ENCODE measurements at regions not wholly inside any gene's neighbourhood (a gene's known extent, or its start where the extent isn't known, plus 50 kb on each side); places are given as distances from the start of the nearest gene placed in this dataset.

DNA sequence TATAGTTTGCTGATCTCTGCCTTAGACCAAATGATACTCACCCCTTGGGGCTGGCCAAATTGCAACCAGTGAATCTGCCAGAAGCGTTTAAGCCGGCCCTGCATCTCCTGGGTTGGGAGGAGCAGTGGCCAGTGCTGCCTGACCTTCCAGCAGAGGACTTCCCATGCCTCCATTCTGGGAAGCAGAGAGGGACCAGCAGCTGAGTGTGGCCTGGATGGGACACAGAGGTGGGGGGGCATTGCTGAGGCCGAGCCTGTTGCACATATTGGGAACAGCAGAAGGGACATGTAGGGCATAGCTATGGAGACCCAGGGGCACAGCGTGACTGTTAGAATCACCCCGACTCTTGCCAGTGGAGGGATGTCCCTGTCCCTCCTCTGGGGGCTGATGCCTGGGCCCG lies 93.3 kb downstream of the CPZ start:
- no peaks in the 10 kb centered on the region for H3K4me1 ChIP-seq (ENCODE audit: insufficient read depth)
- H2AFZ ChIP-seq = no peak overlapping the region
- no peak overlapping the region for H3K4me2 ChIP-seq
- no peaks in the 10 kb centered on the region for H3K9me3 ChIP-seq (ENCODE audit: low read depth)
- TF ChIP-seq, protein P1, sequence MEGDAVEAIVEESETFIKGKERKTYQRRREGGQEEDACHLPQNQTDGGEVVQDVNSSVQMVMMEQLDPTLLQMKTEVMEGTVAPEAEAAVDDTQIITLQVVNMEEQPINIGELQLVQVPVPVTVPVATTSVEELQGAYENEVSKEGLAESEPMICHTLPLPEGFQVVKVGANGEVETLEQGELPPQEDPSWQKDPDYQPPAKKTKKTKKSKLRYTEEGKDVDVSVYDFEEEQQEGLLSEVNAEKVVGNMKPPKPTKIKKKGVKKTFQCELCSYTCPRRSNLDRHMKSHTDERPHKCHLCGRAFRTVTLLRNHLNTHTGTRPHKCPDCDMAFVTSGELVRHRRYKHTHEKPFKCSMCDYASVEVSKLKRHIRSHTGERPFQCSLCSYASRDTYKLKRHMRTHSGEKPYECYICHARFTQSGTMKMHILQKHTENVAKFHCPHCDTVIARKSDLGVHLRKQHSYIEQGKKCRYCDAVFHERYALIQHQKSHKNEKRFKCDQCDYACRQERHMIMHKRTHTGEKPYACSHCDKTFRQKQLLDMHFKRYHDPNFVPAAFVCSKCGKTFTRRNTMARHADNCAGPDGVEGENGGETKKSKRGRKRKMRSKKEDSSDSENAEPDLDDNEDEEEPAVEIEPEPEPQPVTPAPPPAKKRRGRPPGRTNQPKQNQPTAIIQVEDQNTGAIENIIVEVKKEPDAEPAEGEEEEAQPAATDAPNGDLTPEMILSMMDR (IDR thresholded peaks at IDR 0.05; ENCODE audit: poor library complexity) = no peak
- TF ChIP-seq EZH2phosphoT487 (IDR thresholded peaks at IDR 0.05; ENCODE audit: low read depth, severe bottlenecking, unreplicated experiment) (no peak), EZH2 (IDR thresholded peaks at IDR 0.05; ENCODE audit: borderline replicate concordance) (no peak)
- no peaks in the 10 kb centered on the region for H4K20me1 ChIP-seq (ENCODE audit: insufficient read depth, poor library complexity, severe bottlenecking)
- H3K36me3 ChIP-seq (replicated peaks; ENCODE audit: insufficient read depth, low read depth) = no peaks in the 10 kb centered on the region
- WGBS (ENCODE audit: low lambda C conversion rate, missing lambda C conversion rate) = 86% methylated on average over 6 of the region's 6 CpGs
- DNase-seq (ENCODE audit: low spot score) = no peak
- no peaks in the 10 kb centered on the region for H3K79me2 ChIP-seq
- H3K9me2 ChIP-seq (replicated peaks; ENCODE audit: insufficient read depth) = no peaks in the 10 kb centered on the region
- H3K27ac ChIP-seq = no peak overlapping the region
- H3K27me3 ChIP-seq = peaks cover 39% of the 10 kb centered on the region
- H3K4me3 ChIP-seq = no peak overlapping the region

DNA sequence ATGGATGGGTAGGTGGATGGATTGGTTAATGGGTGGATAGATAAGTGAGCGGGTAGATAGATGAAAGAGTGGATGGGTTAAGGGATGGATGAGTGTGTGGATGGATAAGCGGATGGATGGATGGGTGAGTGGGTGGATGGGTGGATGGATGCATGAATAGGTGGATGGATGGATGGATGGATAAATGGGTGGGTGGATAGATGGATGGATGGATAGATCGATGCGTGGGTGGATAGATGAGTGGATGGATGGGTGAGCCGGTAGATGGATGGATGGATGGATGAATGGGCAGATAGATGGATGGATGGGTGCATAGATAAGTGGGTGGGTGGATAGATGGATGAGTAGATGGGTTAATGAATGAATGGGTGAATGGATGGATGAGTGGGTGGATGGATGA lies 90.9 kb downstream of the CPZ start:
- Histone ChIP-seq H3K9me3 (ENCODE audit: low read depth) (no peaks in the 10 kb centered on the region), H3K9me2 (replicated peaks; ENCODE audit: insufficient read depth) (no peaks in the 10 kb centered on the region), H3K27ac (no peak overlapping the region), H2AFZ (no peak overlapping the region), H3K4me3 (no peak overlapping the region), H3K27me3 (peaks cover 21% of the 10 kb centered on the region), H3K79me2 (no peaks in the 10 kb centered on the region), H3K4me1 (ENCODE audit: insufficient read depth) (no peaks in the 10 kb centered on the region), H3K36me3 (replicated peaks; ENCODE audit: insufficient read depth, low read depth) (no peaks in the 10 kb centered on the region), H4K20me1 (ENCODE audit: insufficient read depth, poor library complexity, severe bottlenecking) (no peaks in the 10 kb centered on the region), H3K4me2 (no peak overlapping the region)
- 93% methylated on average over 5 of the region's 5 CpGs for WGBS (ENCODE audit: low lambda C conversion rate, missing lambda C conversion rate)
- no peak for TF ChIP-seq EZH2phosphoT487 (IDR thresholded peaks at IDR 0.05; ENCODE audit: low read depth, severe bottlenecking, unreplicated experiment)
- no peak for TF ChIP-seq EZH2 (IDR thresholded peaks at IDR 0.05; ENCODE audit: borderline replicate concordance)
- TF ChIP-seq, protein P1 (IDR thresholded peaks at IDR 0.05; ENCODE audit: poor library complexity) = no peak
- no peak for DNase-seq (ENCODE audit: low spot score)

GRCh38 chr4:8682725-8683124 lies 90.2 kb downstream of the CPZ start:
- no peaks in the 10 kb centered on the region for H3K79me2 ChIP-seq
- no peak overlapping the region for H3K4me3 ChIP-seq
- H3K4me1 ChIP-seq (ENCODE audit: insufficient read depth) = no peaks in the 10 kb centered on the region
- no peak overlapping the region for H3K4me2 ChIP-seq
- no peak overlapping the region for H3K27ac ChIP-seq
- H3K9me3 ChIP-seq (ENCODE audit: low read depth) = no peaks in the 10 kb centered on the region
- DNase-seq (ENCODE audit: low spot score) = no peak
- no peaks in the 10 kb centered on the region for H3K9me2 ChIP-seq (replicated peaks; ENCODE audit: insufficient read depth)
- WGBS (ENCODE audit: low lambda C conversion rate, missing lambda C conversion rate) = 52% methylated on average over 10 of the region's 10 CpGs
- H4K20me1 ChIP-seq (ENCODE audit: insufficient read depth, poor library complexity, severe bottlenecking) = no peaks in the 10 kb centered on the region
- H2AFZ ChIP-seq = no peak overlapping the region
- H3K36me3 ChIP-seq (replicated peaks; ENCODE audit: insufficient read depth, low read depth) = no peaks in the 10 kb centered on the region
- peaks cover 13% of the 10 kb centered on the region for H3K27me3 ChIP-seq
- TF ChIP-seq EZH2 (IDR thresholded peaks at IDR 0.05; ENCODE audit: borderline replicate concordance) (no peak), EZH2phosphoT487 (IDR thresholded peaks at IDR 0.05; ENCODE audit: low read depth, severe bottlenecking, unreplicated experiment) (no peak)
- TF ChIP-seq, protein P1 (IDR thresholded peaks at IDR 0.05; ENCODE audit: poor library complexity) = no peak

GRCh38 chr4:8682296-8682695 lies 89.7 kb downstream of the CPZ start:
- 83% methylated on average over 4 of the region's 4 CpGs for WGBS (ENCODE audit: low lambda C conversion rate, missing lambda C conversion rate)
- Histone ChIP-seq H3K79me2 (no peaks in the 10 kb centered on the region), H4K20me1 (ENCODE audit: insufficient read depth, poor library complexity, severe bottlenecking) (no peaks in the 10 kb centered on the region), H3K4me3 (no peak overlapping the region), H2AFZ (no peak overlapping the region), H3K4me1 (ENCODE audit: insufficient read depth) (no peaks in the 10 kb centered on the region), H3K36me3 (replicated peaks; ENCODE audit: insufficient read depth, low read depth) (no peaks in the 10 kb centered on the region), H3K9me2 (replicated peaks; ENCODE audit: insufficient read depth) (no peaks in the 10 kb centered on the region), H3K27me3 (peaks cover 9% of the 10 kb centered on the region), H3K9me3 (ENCODE audit: low read depth) (no peaks in the 10 kb centered on the region), H3K27ac (no peak overlapping the region), H3K4me2 (no peak overlapping the region)
- DNase-seq (ENCODE audit: low spot score) = no peak
- TF ChIP-seq, protein P1 (IDR thresholded peaks at IDR 0.05; ENCODE audit: poor library complexity) = no peak
- TF ChIP-seq EZH2 (IDR thresholded peaks at IDR 0.05; ENCODE audit: borderline replicate concordance) = no peak
- no peak for TF ChIP-seq EZH2phosphoT487 (IDR thresholded peaks at IDR 0.05; ENCODE audit: low read depth, severe bottlenecking, unreplicated experiment)
